Esophagus muscularis mucosa (tissue), 4 donors: ENCODE measurements at regions not wholly inside any gene's neighbourhood (a gene's known extent, or its start where the extent isn't known, plus 50 kb on each side); places are given as distances from the start of the nearest gene placed in this dataset.

Experiments used
- DNase-seq: peaks from one replicate; pipeline ENCODE4 v3.0.0-alpha.2; 2017; ENCODE audit errors: extremely low spot score
- H3K27ac ChIP-seq, 4 donors: fragments of 200-600 bp; sonication (generic); replicated peaks in 1 of 4; 1 replicate in 3 of 4; 2 replicates in 1 of 4; pipeline ENCODE4 v1.5.1; 2016 to 2019; ENCODE audit warnings: mild to moderate bottlenecking in 1 of 4
- H3K27me3 ChIP-seq, 4 donors: fragments of 200-600 bp; sonication (generic); one replicate each; pipeline versions ENCODE4 v1.5.1 to v1.6.0; 2016 to 2019
- H3K36me3 ChIP-seq, 4 donors: fragments of 200-600 bp; sonication (generic); one replicate each; pipeline ENCODE4 v1.5.1; 2016 to 2019
- H3K4me1 ChIP-seq, 4 donors: fragments of 200-600 bp; sonication (generic); one replicate each; pipeline ENCODE4 v1.5.1; 2016 to 2019
- H3K4me3 ChIP-seq, 4 donors: fragments of 200-600 bp; sonication (generic); 1 replicate in 2 of 4; 2 replicates in 2 of 4; pipeline ENCODE4 v1.5.1; 2016 to 2019; ENCODE audit warnings: mild to moderate bottlenecking in 4 of 4, moderate library complexity in 1 of 4
- H3K9me3 ChIP-seq, 4 donors: fragments of 200-600 bp; sonication (generic); 1 replicate in 3 of 4; 2 replicates in 1 of 4; pipeline ENCODE4 v1.5.1; 2016 to 2019
- EP300 ChIP-seq: sonication (generic); formaldehyde crosslinking; IDR thresholded peaks from one replicate; pipeline ENCODE4 v1.6.1; 2017; ENCODE audit warnings: antibody characterized with exemption
- POLR2A ChIP-seq: fragments of 450-650 bp; IDR thresholded peaks from one replicate; pipeline ENCODE4 v1.6.1; 2017; ENCODE audit warnings: antibody characterized with exemption, moderate library complexity, mild to moderate bottlenecking, low read depth
- POLR2AphosphoS5 ChIP-seq, 2 donors: sonication (generic); formaldehyde crosslinking; IDR thresholded peaks; one replicate each; pipeline ENCODE4 v1.6.1; 2017; ENCODE audit warnings: antibody characterized with exemption in 2 of 2
- WGBS: methylation state at CpG from one replicate; pipeline ENCODE4 v1.1.5; 2018; 5-methylcytosine and 5-hydroxymethylcytosine counted together
- intact Hi-C: fragments of 100-400 bp; cut with DNase I; formaldehyde crosslinking; loops from one replicate; pipeline ENCODE4 v1.15.1; 2023
- TF ChIP-seq, protein P1 (sequence below), 3 experiments: fragments of 200-600 bp in 2 of 3; fragments of 450-650 bp in 1 of 3; sonication (generic) in 2 of 3; IDR thresholded peaks; one replicate each; pipeline ENCODE4 v1.5.1; 2017 to 2019; ENCODE audit warnings: antibody characterized with exemption in 3 of 3, mild to moderate bottlenecking in 2 of 3, moderate library complexity in 1 of 3

DNA sequence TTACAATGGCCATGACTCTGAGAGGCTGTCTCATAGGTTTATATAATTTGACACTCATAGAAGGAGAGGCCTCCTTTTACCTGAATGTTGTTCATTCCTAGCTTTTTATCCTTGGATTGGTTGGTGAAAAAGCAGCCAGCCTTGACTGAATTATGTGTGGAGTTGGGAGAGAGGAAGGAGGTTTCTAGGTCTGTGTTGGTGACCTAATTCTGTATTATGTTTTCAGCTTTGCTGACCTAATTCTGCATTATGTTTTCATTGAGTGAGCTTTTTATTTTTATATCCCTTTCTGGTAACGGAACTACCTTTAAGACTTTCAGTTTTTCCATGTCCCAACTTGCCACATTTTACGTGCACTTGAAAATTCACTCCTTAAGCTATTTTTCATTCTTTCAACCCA, 59.1 kb upstream of the RNF144B start:
- Histone ChIP-seq H3K27me3 (no peaks in the 10 kb centered on the region), H3K27ac (peak overlapping the region; percentile 11 to 38 (median 20)), H3K9me3 (no peaks in the 10 kb centered on the region), H3K4me1 (peaks cover 0 to 15% (median 10%) of the 10 kb centered on the region in 4 donors), H3K4me3 (no peak overlapping the region), H3K36me3 (no peaks in the 10 kb centered on the region)
- TF ChIP-seq, protein P1, sequence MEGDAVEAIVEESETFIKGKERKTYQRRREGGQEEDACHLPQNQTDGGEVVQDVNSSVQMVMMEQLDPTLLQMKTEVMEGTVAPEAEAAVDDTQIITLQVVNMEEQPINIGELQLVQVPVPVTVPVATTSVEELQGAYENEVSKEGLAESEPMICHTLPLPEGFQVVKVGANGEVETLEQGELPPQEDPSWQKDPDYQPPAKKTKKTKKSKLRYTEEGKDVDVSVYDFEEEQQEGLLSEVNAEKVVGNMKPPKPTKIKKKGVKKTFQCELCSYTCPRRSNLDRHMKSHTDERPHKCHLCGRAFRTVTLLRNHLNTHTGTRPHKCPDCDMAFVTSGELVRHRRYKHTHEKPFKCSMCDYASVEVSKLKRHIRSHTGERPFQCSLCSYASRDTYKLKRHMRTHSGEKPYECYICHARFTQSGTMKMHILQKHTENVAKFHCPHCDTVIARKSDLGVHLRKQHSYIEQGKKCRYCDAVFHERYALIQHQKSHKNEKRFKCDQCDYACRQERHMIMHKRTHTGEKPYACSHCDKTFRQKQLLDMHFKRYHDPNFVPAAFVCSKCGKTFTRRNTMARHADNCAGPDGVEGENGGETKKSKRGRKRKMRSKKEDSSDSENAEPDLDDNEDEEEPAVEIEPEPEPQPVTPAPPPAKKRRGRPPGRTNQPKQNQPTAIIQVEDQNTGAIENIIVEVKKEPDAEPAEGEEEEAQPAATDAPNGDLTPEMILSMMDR (IDR thresholded peaks at IDR 0.05) = no peak
- no peak for TF ChIP-seq POLR2A
- TF ChIP-seq EP300 = no peak
- no peak for TF ChIP-seq POLR2AphosphoS5 (IDR thresholded peaks at IDR 0.05)
- WGBS = 55% methylated on average over 2 of the region's 2 CpGs
- intact Hi-C loops = loop anchor here (10.0 kb wide), 1 partner anchor 57 kb away; the partner anchor contains the start of gene RNF144B
- no peak for DNase-seq

DNA sequence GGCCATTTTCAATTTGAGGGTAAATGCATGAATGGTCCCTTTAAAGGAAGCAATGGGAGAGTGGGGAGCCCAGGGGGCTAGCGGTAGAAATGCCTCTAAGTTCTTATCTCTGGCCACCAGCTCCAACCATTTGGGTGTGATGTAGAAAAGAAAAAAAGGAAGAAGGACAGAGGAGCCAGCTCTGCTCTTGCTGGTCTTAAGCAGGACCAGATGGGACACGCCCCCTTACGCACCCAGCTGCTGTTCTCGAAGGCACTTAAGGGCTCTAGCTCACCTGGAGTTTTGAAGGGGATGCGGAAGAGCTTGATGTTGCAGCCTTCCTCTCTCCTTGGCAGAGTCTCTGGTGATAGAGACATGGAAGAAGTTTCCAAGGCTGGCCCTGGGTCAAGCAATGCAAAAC, 59.5 kb upstream of the RNF144B start:
- no peak for DNase-seq
- Histone ChIP-seq H3K4me3 (no peak overlapping the region), H3K36me3 (no peaks in the 10 kb centered on the region), H3K27me3 (no peaks in the 10 kb centered on the region), H3K4me1 (peaks cover 0 to 15% (median 10%) of the 10 kb centered on the region in 4 donors), H3K27ac (peak overlapping the region; percentile 11 to 38 (median 20)), H3K9me3 (no peaks in the 10 kb centered on the region)
- TF ChIP-seq EP300 (no peak), POLR2A (no peak), POLR2AphosphoS5 (IDR thresholded peaks at IDR 0.05) (no peak)
- TF ChIP-seq, protein P1 (IDR thresholded peaks at IDR 0.05) = no peak
- WGBS = 71% methylated on average over 5 of the region's 5 CpGs
- intact Hi-C loops = loop anchor here (10.0 kb wide), 1 partner anchor 57 kb away; the partner anchor contains the start of gene RNF144B

DNA sequence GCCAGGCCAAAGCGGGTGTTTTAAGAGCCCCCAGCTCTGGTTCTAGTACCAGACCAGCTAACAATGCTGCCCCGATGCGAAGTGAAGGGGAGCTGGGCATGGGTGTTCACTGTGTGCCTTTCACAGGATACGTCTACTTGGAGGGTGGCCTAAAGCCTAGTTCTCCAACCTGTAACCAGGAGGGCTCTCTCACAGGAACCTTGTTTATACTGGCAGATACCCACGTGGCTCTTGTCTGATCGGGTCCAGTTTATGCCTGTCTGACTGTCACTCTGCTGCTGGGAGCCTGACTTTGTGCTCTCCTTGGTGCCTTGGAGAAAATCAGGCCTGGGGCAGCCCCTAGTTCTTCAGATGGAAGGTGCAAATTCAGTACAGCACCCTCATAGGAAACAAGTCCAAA, 60.2 kb upstream of the RNF144B start:
- H3K9me3 ChIP-seq = no peaks in the 10 kb centered on the region
- DNase-seq = no peak
- no peak overlapping the region for H3K4me3 ChIP-seq
- no peaks in the 10 kb centered on the region for H3K36me3 ChIP-seq
- no peaks in the 10 kb centered on the region for H3K27me3 ChIP-seq
- no peak overlapping the region for H3K27ac ChIP-seq
- 57% methylated on average over 4 of the region's 6 CpGs for WGBS
- H3K4me1 ChIP-seq = peaks cover 0 to 15% (median 10%) of the 10 kb centered on the region in 4 donors
- no peak for TF ChIP-seq POLR2AphosphoS5 (IDR thresholded peaks at IDR 0.05)
- intact Hi-C loops = loop anchor here (10.0 kb wide), 1 partner anchor 58 kb away; the partner anchor contains the start of gene RNF144B

GRCh38 chr6:18326001-18326400, 61.1 kb upstream of the RNF144B start:
- 85% methylated on average over 2 of the region's 2 CpGs for WGBS
- Histone ChIP-seq H3K27me3 (no peaks in the 10 kb centered on the region), H3K4me1 (peaks cover 0 to 15% (median 10%) of the 10 kb centered on the region in 4 donors), H3K27ac (no peak overlapping the region), H3K4me3 (no peak overlapping the region), H3K9me3 (no peaks in the 10 kb centered on the region), H3K36me3 (no peaks in the 10 kb centered on the region)
- TF ChIP-seq, protein P1 (IDR thresholded peaks at IDR 0.05) = no peak
- TF ChIP-seq POLR2AphosphoS5 (IDR thresholded peaks at IDR 0.05) = no peak
- no peak for TF ChIP-seq EP300
- no peak for TF ChIP-seq POLR2A
- no peak for DNase-seq
- intact Hi-C loops = loop anchor here (10.0 kb wide), 1 partner anchor 59 kb away; the partner anchor contains the start of gene RNF144B

GRCh38 chr6:18324706-18325042, 60.3 kb upstream of the DEK start:
- Histone ChIP-seq H3K27ac (no peak overlapping the region), H3K9me3 (no peaks in the 10 kb centered on the region), H3K27me3 (no peaks in the 10 kb centered on the region), H3K4me3 (no peak overlapping the region), H3K4me1 (peaks cover 0 to 15% (median 10%) of the 10 kb centered on the region in 4 donors), H3K36me3 (no peaks in the 10 kb centered on the region)
- no peak for DNase-seq
- WGBS = 61% methylated on average over 4 of the region's 4 CpGs
- no peak for TF ChIP-seq POLR2A
- TF ChIP-seq EP300 = no peak
- TF ChIP-seq, protein P1 (IDR thresholded peaks at IDR 0.05) = no peak
- no peak for TF ChIP-seq POLR2AphosphoS5 (IDR thresholded peaks at IDR 0.05)
- intact Hi-C loops = loop anchor here (1.0 to 10.0 kb wide), 2 partner anchors 60 to 180 kb away; partner anchors contain the start of gene RNF144B
